MCF 10A (cell line): ENCODE measurements at regions not wholly inside any gene's neighbourhood (a gene's known extent, or its start where the extent isn't known, plus 50 kb on each side); places are given as distances from the start of the nearest gene placed in this dataset.

Source experiments
- BruUV-seq: library from RNA; stranded (reverse); fragments of 400-500 nt; replicated peaks from 2 replicates; lab custom pipeline; 2021; lab: Mats Ljungman, UMichigan
- CTCF ChIA-PET: fragments of 300-600 bp; sonication (Branson Sonifier 250); formaldehyde crosslinking; extraction: SDS; loops from one replicate; lab custom pipeline; 2021; ENCODE audit warnings: antibody characterized with exemption, inconsistent platforms; lab: Yijun Ruan, JAX
- POLR2A ChIA-PET: fragments of 300-600, 350-650 bp; sonication (Branson Sonifier 250); formaldehyde crosslinking; extraction: SDS; loops from one replicate; lab custom pipeline; 2020; ENCODE audit warnings: antibody characterized with exemption, inconsistent platforms; lab: Yijun Ruan, JAX
- DNase-seq: peaks from one replicate; pipeline ENCODE4 v3.0.0-alpha.2; 2018; ENCODE audit not compliant: unreplicated experiment
- H3K27ac Mint-ChIP-seq: one replicate; pipeline ENCODE4 v1.8.0; 2022; ENCODE audit warnings: mild to moderate bottlenecking, low read depth, mixed read lengths; ENCODE audit not compliant: unreplicated experiment
- H3K27me3 Mint-ChIP-seq: one replicate; pipeline ENCODE4 v1.8.0; 2022; ENCODE audit warnings: mixed read lengths; ENCODE audit not compliant: insufficient read depth, unreplicated experiment
- H3K36me3 Mint-ChIP-seq: one replicate; pipeline ENCODE4 v1.8.0; 2022; ENCODE audit warnings: mild to moderate bottlenecking, moderate library complexity, mixed read lengths; ENCODE audit not compliant: insufficient read depth, unreplicated experiment
- H3K4me1 Mint-ChIP-seq: one replicate; pipeline ENCODE4 v1.8.0; 2022; ENCODE audit warnings: mixed read lengths; ENCODE audit not compliant: insufficient read depth, unreplicated experiment
- H3K4me3 Mint-ChIP-seq: one replicate; pipeline ENCODE4 v1.8.0; 2022; ENCODE audit warnings: mild to moderate bottlenecking, moderate library complexity, mixed read lengths; ENCODE audit not compliant: unreplicated experiment
- H3K9me3 Mint-ChIP-seq: one replicate; pipeline ENCODE4 v1.8.0; 2022; ENCODE audit warnings: mixed read lengths; ENCODE audit not compliant: unreplicated experiment
- CTCF ChIP-seq: fragments of 200-600 bp; IDR thresholded peaks from one replicate; pipeline ENCODE4 v1.8.0; 2022; ENCODE audit warnings: antibody characterized with exemption, mild to moderate bottlenecking; ENCODE audit not compliant: unreplicated experiment
- intact Hi-C: fragments of 100-400 bp; cut with micrococcal nuclease; formaldehyde crosslinking; loops from 2 replicates; pipeline ENCODE4 v1.14.1; 2022

- no TSS peak for BruUV-seq
- TF ChIP-seq CTCF = no peak
- no peak overlapping the region for H3K27ac Mint-ChIP-seq
- intact Hi-C loops = no loop called here
- no peak overlapping the region for H3K4me3 Mint-ChIP-seq
- ChIA-PET CTCF (no interaction called here), POLR2A (interaction anchor here (0.6 kb wide), 1 partner anchor 241 kb away, joined by 4 read pairs; no protein-coding TSS in a partner anchor)
- DNase-seq = no peak
- no peaks in the 10 kb centered on the region for H3K27me3 Mint-ChIP-seq
- peaks cover 21% of the 10 kb centered on the region for H3K9me3 Mint-ChIP-seq
- H3K36me3 Mint-ChIP-seq = no peaks in the 10 kb centered on the region
- no peaks in the 10 kb centered on the region for H3K4me1 Mint-ChIP-seq
These were observed 2269.2 kb upstream of the PCDH20 start for GRCh38 chr13:63684822-63685221.

- Mint-ChIP-seq H3K27ac (no peak overlapping the region), H3K4me3 (no peak overlapping the region), H3K27me3 (no peaks in the 10 kb centered on the region), H3K4me1 (no peaks in the 10 kb centered on the region), H3K36me3 (no peaks in the 10 kb centered on the region), H3K9me3 (peaks cover 16% of the 10 kb centered on the region)
- ChIA-PET CTCF (no interaction called here), POLR2A (no interaction called here)
- TF ChIP-seq CTCF = no peak
- intact Hi-C loops = no loop called here
- BruUV-seq = no TSS peak
- no peak for DNase-seq
These were observed 2265.1 kb upstream of the PCDH20 start for GRCh38 chr13:63680704-63681103.

DNA sequence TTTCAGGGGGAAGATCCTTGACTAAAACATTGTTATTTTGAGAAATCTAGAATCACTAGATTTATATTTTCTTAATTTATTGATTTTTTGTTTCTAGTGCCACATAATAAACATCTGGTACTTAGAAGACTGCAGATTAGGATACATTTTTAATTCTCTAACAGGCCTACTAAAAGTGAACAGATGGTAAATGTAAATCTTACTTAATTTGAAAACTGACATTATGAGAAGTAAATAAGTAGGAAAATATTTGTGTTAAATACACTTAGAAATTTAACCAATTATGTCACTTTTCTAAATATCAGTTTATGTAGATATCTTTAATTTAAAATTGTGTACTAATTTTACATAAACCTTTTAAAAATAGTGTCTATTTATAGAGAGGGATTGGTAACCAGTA, 2255.6 kb upstream of the PCDH20 start:
- Mint-ChIP-seq H3K4me1 (no peaks in the 10 kb centered on the region), H3K27me3 (no peaks in the 10 kb centered on the region), H3K36me3 (no peaks in the 10 kb centered on the region), H3K9me3 (no peaks in the 10 kb centered on the region), H3K4me3 (no peak overlapping the region), H3K27ac (no peak overlapping the region)
- BruUV-seq = no TSS peak
- ChIA-PET POLR2A (no interaction called here), CTCF (no interaction called here)
- intact Hi-C loops = no loop called here
- TF ChIP-seq CTCF = no peak
- DNase-seq = no peak

DNA sequence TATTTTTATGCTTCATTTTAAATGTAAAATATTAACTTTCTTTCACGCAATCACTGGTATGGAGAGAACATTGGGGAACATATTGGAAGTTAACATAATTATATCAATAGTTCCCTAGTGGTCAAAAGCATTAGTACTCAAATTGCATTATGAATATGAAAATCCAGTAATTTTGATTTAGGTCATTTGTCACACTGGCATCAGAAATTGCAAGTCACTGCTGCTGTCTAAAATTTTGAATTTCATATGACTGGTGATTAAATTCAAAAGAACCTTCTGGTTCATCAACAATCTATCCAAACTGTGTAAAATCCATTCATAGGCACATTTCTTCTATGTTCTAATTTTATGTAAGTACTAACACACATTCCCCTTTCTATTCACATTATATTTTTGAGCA, 2235.7 kb upstream of the PCDH20 start:
- no TSS peak for BruUV-seq
- no peak for TF ChIP-seq CTCF

More for the DNA sequence above, 2235.7 kb upstream of the PCDH20 start:
- peaks cover 15% of the 10 kb centered on the region for H3K9me3 Mint-ChIP-seq
- H3K4me3 Mint-ChIP-seq = no peak overlapping the region
- no peaks in the 10 kb centered on the region for H3K4me1 Mint-ChIP-seq
- no peak overlapping the region for H3K27ac Mint-ChIP-seq
- H3K36me3 Mint-ChIP-seq = no peaks in the 10 kb centered on the region
- CTCF ChIA-PET = no interaction called here
- intact Hi-C loops = no loop called here
- no peaks in the 10 kb centered on the region for H3K27me3 Mint-ChIP-seq
- POLR2A ChIA-PET = no interaction called here
- no peak for DNase-seq
